Astrocyte (in vitro differentiated cells and primary cell): ENCODE measurements at regions not wholly inside any gene's neighbourhood (a gene's known extent, or its start where the extent isn't known, plus 50 kb on each side); places are given as distances from the start of the nearest gene placed in this dataset.

ENCODE experiments used
- EZH2 ChIP-seq: IDR thresholded peaks from 2 replicates; pipeline ENCODE4 v1.6.1; 2012; ENCODE audit warnings: mild to moderate bottlenecking, low read length, inconsistent platforms; ENCODE audit not compliant: insufficient read depth
- TF ChIP-seq, protein P1 (sequence below): IDR thresholded peaks from 2 replicates; pipeline ENCODE4 v1.5.1; 2011; ENCODE audit warnings: low read depth, mild to moderate bottlenecking, inconsistent platforms, low read length, moderate library complexity; ENCODE audit not compliant: insufficient read depth

DNA sequence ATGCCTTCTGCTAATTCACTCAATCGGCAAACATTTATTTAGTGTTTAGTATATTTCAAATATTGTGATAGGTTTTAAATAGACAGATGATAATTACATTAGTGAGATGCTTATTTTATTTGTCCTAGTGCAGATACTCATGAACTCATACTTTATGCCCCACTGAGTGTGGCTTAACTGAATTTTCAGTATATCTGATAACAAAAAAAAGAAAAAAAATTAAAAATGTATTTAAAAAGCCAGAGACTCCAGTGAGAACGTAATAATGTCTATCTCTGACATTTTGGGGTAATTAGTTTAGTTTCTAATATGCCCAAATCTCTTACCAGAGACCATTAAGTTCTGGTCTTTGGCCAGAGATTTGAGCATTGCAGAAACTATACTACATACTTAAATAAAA lies 332.6 kb upstream of the CHORDC1 start:
- TF ChIP-seq, protein P1, sequence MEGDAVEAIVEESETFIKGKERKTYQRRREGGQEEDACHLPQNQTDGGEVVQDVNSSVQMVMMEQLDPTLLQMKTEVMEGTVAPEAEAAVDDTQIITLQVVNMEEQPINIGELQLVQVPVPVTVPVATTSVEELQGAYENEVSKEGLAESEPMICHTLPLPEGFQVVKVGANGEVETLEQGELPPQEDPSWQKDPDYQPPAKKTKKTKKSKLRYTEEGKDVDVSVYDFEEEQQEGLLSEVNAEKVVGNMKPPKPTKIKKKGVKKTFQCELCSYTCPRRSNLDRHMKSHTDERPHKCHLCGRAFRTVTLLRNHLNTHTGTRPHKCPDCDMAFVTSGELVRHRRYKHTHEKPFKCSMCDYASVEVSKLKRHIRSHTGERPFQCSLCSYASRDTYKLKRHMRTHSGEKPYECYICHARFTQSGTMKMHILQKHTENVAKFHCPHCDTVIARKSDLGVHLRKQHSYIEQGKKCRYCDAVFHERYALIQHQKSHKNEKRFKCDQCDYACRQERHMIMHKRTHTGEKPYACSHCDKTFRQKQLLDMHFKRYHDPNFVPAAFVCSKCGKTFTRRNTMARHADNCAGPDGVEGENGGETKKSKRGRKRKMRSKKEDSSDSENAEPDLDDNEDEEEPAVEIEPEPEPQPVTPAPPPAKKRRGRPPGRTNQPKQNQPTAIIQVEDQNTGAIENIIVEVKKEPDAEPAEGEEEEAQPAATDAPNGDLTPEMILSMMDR, result no peak
- TF ChIP-seq EZH2, result no peak
